ENCODE measurements at regions not wholly inside any gene's neighbourhood (a gene's known extent, or its start where the extent isn't known, plus 50 kb on each side); places are given as distances from the start of the nearest gene placed in this dataset.

DNA sequence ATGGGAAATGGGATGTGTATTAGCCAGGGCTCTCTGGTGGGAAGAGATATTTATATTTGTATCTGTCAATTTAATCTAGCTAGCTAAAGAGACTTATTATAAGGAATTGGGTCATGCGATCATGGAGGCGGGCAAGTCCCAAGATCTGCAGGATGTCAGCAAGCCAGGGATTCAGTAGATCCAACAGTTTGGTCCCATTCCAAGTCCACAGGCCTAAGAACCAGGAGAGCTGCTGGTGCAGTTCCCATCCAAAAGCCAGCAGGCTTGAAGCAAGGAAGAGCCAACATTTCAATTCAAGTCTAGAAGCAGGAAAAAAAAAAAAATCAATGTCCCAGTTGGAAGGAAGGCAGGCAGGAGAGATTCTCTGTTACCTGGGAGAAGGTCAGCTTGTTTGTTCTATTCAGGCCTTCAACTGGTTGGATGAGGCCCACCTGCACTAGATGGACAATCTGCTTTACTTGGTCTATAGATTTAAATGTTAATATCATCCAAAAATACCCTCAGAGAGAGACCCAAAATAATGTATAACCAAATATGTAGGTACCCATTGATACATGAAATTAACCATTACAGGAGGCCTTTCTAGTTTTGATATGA, 60.7 kb upstream of the BCAT1 start:
- no peaks in the 10 kb centered on the region for H3K36me3 ChIP-seq
- TF ChIP-seq, protein P1, sequence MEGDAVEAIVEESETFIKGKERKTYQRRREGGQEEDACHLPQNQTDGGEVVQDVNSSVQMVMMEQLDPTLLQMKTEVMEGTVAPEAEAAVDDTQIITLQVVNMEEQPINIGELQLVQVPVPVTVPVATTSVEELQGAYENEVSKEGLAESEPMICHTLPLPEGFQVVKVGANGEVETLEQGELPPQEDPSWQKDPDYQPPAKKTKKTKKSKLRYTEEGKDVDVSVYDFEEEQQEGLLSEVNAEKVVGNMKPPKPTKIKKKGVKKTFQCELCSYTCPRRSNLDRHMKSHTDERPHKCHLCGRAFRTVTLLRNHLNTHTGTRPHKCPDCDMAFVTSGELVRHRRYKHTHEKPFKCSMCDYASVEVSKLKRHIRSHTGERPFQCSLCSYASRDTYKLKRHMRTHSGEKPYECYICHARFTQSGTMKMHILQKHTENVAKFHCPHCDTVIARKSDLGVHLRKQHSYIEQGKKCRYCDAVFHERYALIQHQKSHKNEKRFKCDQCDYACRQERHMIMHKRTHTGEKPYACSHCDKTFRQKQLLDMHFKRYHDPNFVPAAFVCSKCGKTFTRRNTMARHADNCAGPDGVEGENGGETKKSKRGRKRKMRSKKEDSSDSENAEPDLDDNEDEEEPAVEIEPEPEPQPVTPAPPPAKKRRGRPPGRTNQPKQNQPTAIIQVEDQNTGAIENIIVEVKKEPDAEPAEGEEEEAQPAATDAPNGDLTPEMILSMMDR (IDR thresholded peaks at IDR 0.05): no peak
- no peak overlapping the region for H3K4me3 ChIP-seq
- H3K4me1 ChIP-seq: no peaks in the 10 kb centered on the region
- no peaks in the 10 kb centered on the region for H3K9me3 ChIP-seq
- no peak overlapping the region for H3K27ac ChIP-seq
- no peak for DNase-seq (ENCODE audit: low spot score in 2 of 2)
- no peaks in the 10 kb centered on the region for H3K27me3 ChIP-seq
- intact Hi-C loops (cut with DNase I): no loop called here

DNA sequence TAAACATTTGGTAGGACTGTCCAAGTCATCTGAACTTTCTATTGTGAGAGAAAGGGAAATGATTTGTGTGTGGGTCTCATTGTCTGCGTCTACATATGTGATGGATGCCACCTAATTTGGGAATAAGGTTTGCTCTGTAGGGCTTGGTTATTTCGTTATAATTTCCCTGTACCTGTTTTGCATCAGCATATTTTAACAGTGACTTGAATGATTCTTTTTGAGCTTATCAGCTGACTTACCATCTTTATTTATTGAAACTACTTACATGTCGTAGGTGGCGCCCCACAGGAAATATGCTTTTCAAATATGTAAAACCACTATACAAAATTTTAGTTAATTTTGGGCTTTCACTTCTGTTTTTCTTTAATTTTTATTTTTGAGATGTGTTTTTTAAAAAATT, 56.5 kb upstream of the BCAT1 start:
- intact Hi-C loops (cut with DNase I): no loop called here
- no peaks in the 10 kb centered on the region for H3K27me3 ChIP-seq
- no peak overlapping the region for H3K4me3 ChIP-seq
- no peaks in the 10 kb centered on the region for H3K36me3 ChIP-seq
- H3K9me3 ChIP-seq: no peaks in the 10 kb centered on the region
- H3K4me1 ChIP-seq: no peaks in the 10 kb centered on the region
- no peak overlapping the region for H3K27ac ChIP-seq
- TF ChIP-seq, protein P1 (IDR thresholded peaks at IDR 0.05): no peak
- no peak for DNase-seq (ENCODE audit: low spot score in 2 of 2)

DNA sequence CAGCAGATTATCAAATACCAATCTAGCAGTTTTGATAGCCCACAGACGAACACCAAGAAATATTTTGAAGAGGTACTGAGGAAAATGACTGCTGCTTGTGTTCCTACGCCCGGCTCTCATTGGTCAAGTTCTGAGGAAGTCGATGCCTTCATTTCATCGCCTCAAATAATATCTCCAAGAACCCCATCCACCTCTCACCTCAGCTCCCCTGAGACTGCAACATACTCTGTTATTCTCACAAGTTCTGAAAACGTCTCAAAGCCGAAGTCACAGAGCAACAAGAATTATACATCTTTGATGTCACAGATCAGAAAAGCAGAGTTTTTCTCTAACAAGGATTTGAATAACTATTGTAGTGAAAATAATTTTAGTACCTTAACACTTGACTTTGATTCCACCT, 55.5 kb upstream of the BCAT1 start:
- Histone ChIP-seq H3K4me3 (no peak overlapping the region), H3K4me1 (no peaks in the 10 kb centered on the region), H3K36me3 (no peaks in the 10 kb centered on the region), H3K9me3 (no peaks in the 10 kb centered on the region), H3K27ac (no peak overlapping the region), H3K27me3 (no peaks in the 10 kb centered on the region)
- TF ChIP-seq, protein P1 (IDR thresholded peaks at IDR 0.05): no peak
- no peak for DNase-seq (ENCODE audit: low spot score in 2 of 2)
- intact Hi-C loops (cut with DNase I): no loop called here

DNA sequence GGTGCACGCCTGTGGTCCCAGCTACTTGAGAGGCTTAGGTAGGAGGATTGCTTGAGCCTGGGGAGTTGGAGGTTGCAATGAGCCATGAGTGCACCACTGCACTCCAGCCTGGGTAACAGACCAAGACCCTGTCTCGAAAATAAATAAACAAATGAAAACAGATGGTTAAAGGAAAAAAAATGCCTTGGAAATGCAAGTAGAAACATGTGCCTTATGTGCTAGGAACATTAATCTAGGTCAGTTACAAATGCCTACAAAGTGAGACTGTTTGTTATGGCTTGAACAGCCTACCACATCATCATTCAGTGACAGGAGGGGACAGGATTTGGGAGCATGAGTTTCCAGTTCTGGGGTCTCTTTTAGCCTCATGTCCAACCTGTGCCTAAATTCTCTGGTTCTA, 52.4 kb upstream of the BCAT1 start:
- Histone ChIP-seq H3K27me3 (no peaks in the 10 kb centered on the region), H3K4me3 (no peak overlapping the region), H3K27ac (no peak overlapping the region), H3K4me1 (peaks cover 4 to 13% of the 10 kb centered on the region in 2 donors), H3K36me3 (no peaks in the 10 kb centered on the region), H3K9me3 (no peaks in the 10 kb centered on the region)
- DNase-seq (ENCODE audit: low spot score in 2 of 2): no peak
- TF ChIP-seq, protein P1 (IDR thresholded peaks at IDR 0.05): no peak
- intact Hi-C loops (cut with DNase I): no loop called here

Measured in ascending aorta (tissue), 2 donors.